ENCODE measurements at regions not wholly inside any gene's neighbourhood (a gene's known extent, or its start where the extent isn't known, plus 50 kb on each side); places are given as distances from the start of the nearest gene placed in this dataset.

- TF ChIP-seq KDM1A (IDR thresholded peaks at IDR 0.05; ENCODE audit: low read depth) (no peak), SREBF2 (IDR thresholded peaks at IDR 0.05) (no peak), NR3C1 (IDR thresholded peaks at IDR 0.05) (no peak), RCOR1 (IDR thresholded peaks at IDR 0.05; ENCODE audit: low read depth, low read length) (no peak), BCL3 (IDR thresholded peaks at IDR 0.05) (no peak), CTCF (IDR thresholded peaks at IDR 0.05) (no peak), POLR2A (IDR thresholded peaks at IDR 0.05; ENCODE audit: low read length) (no peak), NFE2L2 (conservative IDR thresholded peaks at IDR 0.05; ENCODE audit: low read length) (no peak), RAD21 (conservative IDR thresholded peaks at IDR 0.05 in 1 of 2, IDR thresholded peaks at IDR 0.05 in 1 of 2) (no peak)
Measured at GRCh38 chr10:90417029-90417428, 440.8 kb downstream of the HTR7 start.
